OCI-LY1 (cell line): ENCODE measurements at regions not wholly inside any gene's neighbourhood (a gene's known extent, or its start where the extent isn't known, plus 50 kb on each side); places are given as distances from the start of the nearest gene placed in this dataset.

Experiments
- H2AFZ ChIP-seq: fragments of 200-600 bp; sonication (generic), shearing (Covaris generic); 2 replicates; pipeline ENCODE4 v1.6.0; 2014; ENCODE audit warnings: antibody characterized with exemption, mild to moderate bottlenecking, low read length
- H3F3A ChIP-seq: fragments of 200-600 bp; sonication (generic), shearing (Covaris generic); 2 replicates; pipeline ENCODE4 v1.6.0; 2014; ENCODE audit warnings: mild to moderate bottlenecking, antibody characterized with exemption, low read length, moderate library complexity; ENCODE audit not compliant: insufficient read depth
- H3K27ac ChIP-seq: fragments of 200-600 bp; sonication (generic); 2 replicates; pipeline ENCODE4 v1.5.1; 2014; ENCODE audit warnings: low read length, mixed run types, mild to moderate bottlenecking, low read depth; ENCODE audit not compliant: poor library complexity, severe bottlenecking
- H3K27me3 ChIP-seq: fragments of 200-600 bp; sonication (generic); 2 replicates; pipeline ENCODE4 v1.6.0; 2014; ENCODE audit warnings: antibody characterized with exemption, mild to moderate bottlenecking, low read length, moderate library complexity; ENCODE audit not compliant: insufficient read depth
- H3K36me3 ChIP-seq: fragments of 200-600 bp; sonication (generic); 2 replicates; pipeline ENCODE4 v1.6.1; 2014; ENCODE audit warnings: mild to moderate bottlenecking, antibody characterized with exemption, low read length, moderate library complexity, mixed read lengths; ENCODE audit not compliant: insufficient read depth
- H3K4me1 ChIP-seq: fragments of 200-600 bp; sonication (generic); 2 replicates; pipeline ENCODE4 v1.5.1; 2014; ENCODE audit warnings: mild to moderate bottlenecking, low read length, moderate library complexity; ENCODE audit not compliant: insufficient read depth, severe bottlenecking
- H3K4me2 ChIP-seq: fragments of 200-600 bp; sonication (generic), shearing (Covaris generic); 2 replicates; pipeline ENCODE4 v1.6.1; 2014; ENCODE audit warnings: low read length
- H3K4me3 ChIP-seq: fragments of 200-600 bp; sonication (generic); 2 replicates; pipeline ENCODE4 v1.5.1; 2014; ENCODE audit warnings: low read length, low read depth, mild to moderate bottlenecking, mixed read lengths; ENCODE audit not compliant: poor library complexity, severe bottlenecking
- H3K79me2 ChIP-seq: fragments of 200-600 bp; shearing (Covaris generic); 2 replicates; pipeline ENCODE4 v1.6.1; 2016; ENCODE audit warnings: mixed run types, low read length, mixed read lengths; ENCODE audit not compliant: insufficient read depth
- H3K9ac ChIP-seq: fragments of 200-600 bp; sonication (generic), shearing (Covaris generic); 2 replicates; pipeline ENCODE4 v1.6.1; 2014; ENCODE audit warnings: mild to moderate bottlenecking, low read length, mixed read lengths
- H3K9me2 ChIP-seq: fragments of 200-600 bp; sonication (generic), shearing (Covaris generic); 2 replicates; pipeline ENCODE4 v1.6.1; 2014; ENCODE audit warnings: low read depth, mild to moderate bottlenecking, low read length, mixed read lengths
- H3K9me3 ChIP-seq: fragments of 200-600 bp; shearing (Covaris generic); 2 replicates; pipeline ENCODE4 v1.6.1; 2014; ENCODE audit warnings: low read length, mixed read lengths
- H4K20me1 ChIP-seq: fragments of 200-600 bp; sonication (generic), shearing (Covaris generic); 2 replicates; pipeline ENCODE4 v1.6.0; 2016; ENCODE audit warnings: mild to moderate bottlenecking, low read length; ENCODE audit not compliant: insufficient read depth
- CTCF ChIP-seq: fragments of 200-600 bp; sonication (generic), shearing (Covaris generic); IDR thresholded peaks from 2 replicates; pipeline ENCODE4 v1.5.1; 2017; ENCODE audit warnings: mild to moderate bottlenecking, antibody characterized with exemption, low read length, moderate library complexity, mixed read lengths
- EZH2 ChIP-seq: fragments of 200-600 bp; sonication (generic), shearing (Covaris generic); IDR thresholded peaks from 2 replicates; pipeline ENCODE4 v1.8.0; 2017; ENCODE audit warnings: borderline replicate concordance, mixed run types, mild to moderate bottlenecking, antibody characterized with exemption, low read length, moderate library complexity, mixed read lengths

GRCh38 chrX:106499473-106499872, 112.3 kb upstream of the RADX start:
- H3K79me2 ChIP-seq, result no peaks in the 10 kb centered on the region
- no peaks in the 10 kb centered on the region for H3K9me3 ChIP-seq
- no peak overlapping the region for H3K9ac ChIP-seq
- no peak overlapping the region for H3K4me2 ChIP-seq
- H3K4me1 ChIP-seq, result no peaks in the 10 kb centered on the region
- TF ChIP-seq EZH2 (no peak), CTCF (no peak)
- no peak overlapping the region for H3K4me3 ChIP-seq
- no peaks in the 10 kb centered on the region for H3K27me3 ChIP-seq
- H3F3A ChIP-seq, result no peaks in the 10 kb centered on the region
- H4K20me1 ChIP-seq, result no peaks in the 10 kb centered on the region
- no peak overlapping the region for H2AFZ ChIP-seq
- H3K9me2 ChIP-seq, result no peaks in the 10 kb centered on the region
- no peak overlapping the region for H3K27ac ChIP-seq
- H3K36me3 ChIP-seq, result no peaks in the 10 kb centered on the region

GRCh38 chrX:106510713-106511403, 100.9 kb upstream of the RADX start:
- no peaks in the 10 kb centered on the region for H3F3A ChIP-seq
- H2AFZ ChIP-seq, result no peak overlapping the region
- H3K27me3 ChIP-seq, result no peaks in the 10 kb centered on the region
- TF ChIP-seq EZH2, result no peak
- no peak for TF ChIP-seq CTCF
- H3K9me2 ChIP-seq, result no peaks in the 10 kb centered on the region
- H3K9me3 ChIP-seq, result no peaks in the 10 kb centered on the region
- no peaks in the 10 kb centered on the region for H3K79me2 ChIP-seq
- H3K4me2 ChIP-seq, result no peak overlapping the region
- H4K20me1 ChIP-seq, result no peaks in the 10 kb centered on the region
- H3K4me1 ChIP-seq, result no peaks in the 10 kb centered on the region
- no peaks in the 10 kb centered on the region for H3K36me3 ChIP-seq
- H3K4me3 ChIP-seq, result no peak overlapping the region
- no peak overlapping the region for H3K27ac ChIP-seq
- no peak overlapping the region for H3K9ac ChIP-seq
